HepG2 (cell line): ENCODE measurements at regions not wholly inside any gene's neighbourhood (a gene's known extent, or its start where the extent isn't known, plus 50 kb on each side); places are given as distances from the start of the nearest gene placed in this dataset.

ENCODE experiments used
- ATAC-seq: fragments of 200-7000 bp; cut with Tn5 transposase; 3 replicates; pipeline ENCODE4 v1.9.1; 2020; ENCODE audit warnings: mild to moderate bottlenecking, moderate library complexity
- BruUV-seq: library from RNA; stranded (reverse); fragments of 400-500 nt; replicated peaks from 2 replicates; lab custom pipeline; 2021; lab: Mats Ljungman, UMichigan
- CTCF ChIA-PET: fragments of 300-600 bp; formaldehyde crosslinking; extraction: SDS; loops from one replicate; lab custom pipeline; 2021; ENCODE audit warnings: low total read pairs, inconsistent platforms, low intra/inter-chr PET ratio; lab: Yijun Ruan, JAX
- POLR2A ChIA-PET: fragments of 350-600 bp; sonication (Branson Sonifier 250); formaldehyde crosslinking; loops from one replicate; lab custom pipeline; 2020; ENCODE audit warnings: antibody characterized with exemption, inconsistent platforms; lab: Yijun Ruan, JAX
- DNase-seq: peaks from one replicate; pipeline ENCODE4 v3.0.0-alpha.2; 2015; ENCODE audit warnings: low spot score
- FAIRE-seq: peaks from 3 replicates; lab custom pipeline; 2011; peaks lifted over from hg19 to GRCh38; lab: Jason Lieb, UNC
- H2AFZ ChIP-seq: one replicate; pipeline ENCODE4 v1.6.1; 2011; ENCODE audit warnings: low read length, inconsistent platforms
- H3K27ac ChIP-seq: fragments of 300-600 bp; 3 replicates; pipeline ENCODE4 v1.8.0; 2011; ENCODE audit warnings: mixed run types, mild to moderate bottlenecking, mixed read lengths, low read length, inconsistent platforms; ENCODE audit not compliant: insufficient read depth; ENCODE audit errors: extremely low read length
- H3K27me3 ChIP-seq, 2 experiments: fragments of 200-600 bp in 1 of 2; 2 replicates in 1 of 2; 3 replicates in 1 of 2; pipeline versions ENCODE4 v1.6.0 to v1.8.0; 2011; ENCODE audit warnings: low read length in 2 of 2, mild to moderate bottlenecking in 2 of 2, moderate library complexity in 2 of 2, inconsistent platforms in 1 of 2; ENCODE audit not compliant: insufficient read depth in 2 of 2, control insufficient read depth in 1 of 2
- H3K36me3 ChIP-seq, 2 experiments: fragments of 200-600 bp in 1 of 2; replicated peaks in 1 of 2; 2 replicates in 1 of 2; 3 replicates in 1 of 2; pipeline versions ENCODE4 v1.5.1 to v1.8.0; 2011; ENCODE audit warnings: low read length in 2 of 2, inconsistent platforms in 1 of 2; ENCODE audit not compliant: insufficient read depth in 2 of 2, control insufficient read depth in 1 of 2
- H3K4me1 ChIP-seq: 2 replicates; pipeline ENCODE4 v1.5.1; 2012; ENCODE audit warnings: low read length, inconsistent platforms; ENCODE audit not compliant: insufficient read depth
- H3K4me2 ChIP-seq: 2 replicates; pipeline ENCODE4 v1.6.0; 2011; ENCODE audit warnings: low read depth, low read length, inconsistent platforms
- H3K4me3 ChIP-seq, 3 experiments: fragments of 200-600 bp in 1 of 3; sonication (generic), shearing (Covaris generic) in 1 of 3; replicated peaks in 1 of 3; 2 replicates each; pipeline ENCODE4 v1.5.1; 2011 to 2016; ENCODE audit warnings: low read length in 3 of 3, inconsistent platforms in 2 of 3, low read depth in 2 of 3, mild to moderate bottlenecking in 2 of 3, control low read depth in 1 of 3, mixed read lengths in 1 of 3; ENCODE audit not compliant: insufficient read depth in 1 of 3
- H3K79me2 ChIP-seq: one replicate; pipeline ENCODE4 v1.6.1; 2011; ENCODE audit warnings: low read length, inconsistent platforms; ENCODE audit not compliant: insufficient read depth
- H3K9ac ChIP-seq: 2 replicates; pipeline ENCODE4 v1.6.0; 2011; ENCODE audit warnings: mild to moderate bottlenecking, low read depth, low read length, inconsistent platforms; ENCODE audit not compliant: insufficient read depth
- H3K9me3 ChIP-seq: 2 replicates; pipeline ENCODE4 v1.5.1; 2012; ENCODE audit warnings: mild to moderate bottlenecking, low read length
- H4K20me1 ChIP-seq: 2 replicates; pipeline ENCODE4 v1.6.0; 2011; ENCODE audit warnings: inconsistent platforms, mild to moderate bottlenecking, low read length, moderate library complexity; ENCODE audit not compliant: insufficient read depth
- HOXA3 ChIP-seq: sonication (generic); formaldehyde crosslinking; IDR thresholded peaks from 2 replicates; pipeline ENCODE4 v1.5.0; 2020; ENCODE audit warnings: missing genetic modification reagents
- KLF13 ChIP-seq: sonication (generic); formaldehyde crosslinking; IDR thresholded peaks from 2 replicates; pipeline ENCODE4 v1.4.0; 2020; ENCODE audit warnings: mild to moderate bottlenecking, missing genetic modification reagents
- TCF7 ChIP-seq: sonication (generic); IDR thresholded peaks from 2 replicates; pipeline ENCODE4 v1.6.1; 2016; ENCODE audit warnings: antibody characterized with exemption, low read depth
- ZFP90 ChIP-seq: sonication (generic); formaldehyde crosslinking; IDR thresholded peaks from 2 replicates; pipeline ENCODE4 v1.8.0; 2022; ENCODE audit warnings: missing genetic modification reagents, mild to moderate bottlenecking, inconsistent platforms, borderline replicate concordance
- ZNF441 ChIP-seq: sonication (generic); formaldehyde crosslinking; IDR thresholded peaks from 2 replicates; pipeline ENCODE4 v1.7.0; 2021; ENCODE audit warnings: missing genetic modification reagents, borderline replicate concordance
- ZNF546 ChIP-seq: sonication (generic); formaldehyde crosslinking; conservative IDR thresholded peaks from 2 replicates; pipeline ENCODE4 v1.8.1; 2023; ENCODE audit warnings: mild to moderate bottlenecking, missing genetic modification reagents
- WGBS: methylation state at CpG from one replicate; pipeline ENCODE4 v1.1.6; 2017; ENCODE audit warnings: low lambda C conversion rate; 5-methylcytosine and 5-hydroxymethylcytosine counted together
- in situ Hi-C: cut with HindIII; loops from 2 replicates; pipeline ENCODE4 v1.10.0; 2017; ENCODE audit warnings: low pct_unique_long_range_greater_than_20kb; ENCODE audit not compliant: extremely low pct_ligation_motif_present
- intact Hi-C: fragments of 100-400 bp; cut with micrococcal nuclease; formaldehyde crosslinking; loops from one replicate; pipeline ENCODE4 v1.10.0; 2022; ENCODE audit not compliant: unreplicated experiment

DNA sequence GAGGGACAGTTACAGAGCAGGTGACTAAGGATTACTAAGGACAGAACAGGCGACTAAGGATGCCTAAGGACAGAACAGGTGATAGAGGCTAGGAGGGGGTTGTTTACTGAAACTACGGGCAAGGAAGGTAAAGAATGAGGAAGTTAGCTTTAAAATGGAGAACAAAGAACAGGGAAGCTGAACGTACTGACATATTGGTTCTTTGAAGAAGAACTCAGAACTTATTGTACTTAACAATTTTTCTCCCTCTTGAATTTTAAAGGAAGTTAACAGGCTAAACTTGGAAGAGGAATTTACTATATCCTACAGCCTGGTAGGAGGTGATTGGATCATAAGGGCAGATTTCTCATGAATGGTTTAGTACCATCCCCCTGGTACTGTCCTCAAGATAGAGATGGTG is 290.2 kb downstream of the SHQ1 start:
- ChIA-PET POLR2A (no interaction called here), CTCF (no interaction called here)
- no peak overlapping the region for H3K9ac ChIP-seq
- no peaks in the 10 kb centered on the region for H4K20me1 ChIP-seq
- no peak overlapping the region for H2AFZ ChIP-seq
- H3K27ac ChIP-seq: no peak overlapping the region
- no TSS peak for BruUV-seq
- no peak for FAIRE-seq
- 64% methylated on average over 3 of the region's 3 CpGs for WGBS
- H3K4me2 ChIP-seq: no peak overlapping the region
- H3K4me1 ChIP-seq: peaks cover 10% of the 10 kb centered on the region
- H3K4me3 ChIP-seq: no peak overlapping the region
- in situ Hi-C loops: no loop called here
- H3K9me3 ChIP-seq: peaks cover 6% of the 10 kb centered on the region; the same call in 1 of the 2 replicates
- TF ChIP-seq ZNF441 (CRISPR knock-in tag) (no peak), TCF7 (no peak), HOXA3 (CRISPR knock-in tag) (no peak)
- ATAC-seq: no peak
- H3K79me2 ChIP-seq: no peaks in the 10 kb centered on the region
- no peak for DNase-seq
- H3K27me3 ChIP-seq: no peaks in the 10 kb centered on the region
- H3K36me3 ChIP-seq: no peaks in the 10 kb centered on the region
- intact Hi-C loops: no loop called here

DNA sequence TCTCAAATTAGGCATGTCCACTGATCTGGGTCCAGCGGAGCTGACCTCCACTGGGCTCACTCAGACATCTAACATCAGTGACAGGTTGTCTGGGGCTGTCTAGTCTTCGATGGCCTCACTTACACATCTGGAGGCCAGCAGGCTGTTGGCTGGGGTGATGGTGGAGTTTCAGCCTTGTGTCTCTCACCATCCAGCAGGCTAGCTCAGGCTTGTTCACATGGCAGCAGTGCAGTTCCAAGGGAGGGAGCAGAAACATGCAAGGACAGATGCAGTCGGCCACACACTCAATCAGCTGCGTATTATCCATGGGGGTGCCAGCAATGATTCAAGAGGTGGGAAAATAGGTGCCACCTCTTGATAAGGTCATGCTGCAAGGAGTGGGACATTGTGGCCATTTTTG is 292.5 kb downstream of the SHQ1 start:
- in situ Hi-C loops: no loop called here

More for the DNA sequence above, 292.5 kb downstream of the SHQ1 start:
- WGBS: 91% methylated on average over 2 of the region's 4 CpGs
- Histone ChIP-seq H4K20me1 (no peaks in the 10 kb centered on the region), H3K4me1 (peaks cover 4% of the 10 kb centered on the region), H2AFZ (no peak overlapping the region), H3K36me3 (no peaks in the 10 kb centered on the region), H3K27me3 (no peaks in the 10 kb centered on the region), H3K79me2 (no peaks in the 10 kb centered on the region), H3K9me3 (no peaks in the 10 kb centered on the region), H3K4me2 (no peak overlapping the region), H3K9ac (no peak overlapping the region), H3K27ac (no peak overlapping the region), H3K4me3 (no peak overlapping the region)
- ATAC-seq (no peak), FAIRE-seq (no peak), DNase-seq (no peak)
- ChIA-PET CTCF (no interaction called here), POLR2A (no interaction called here)
- TF ChIP-seq ZNF546 (CRISPR knock-in tag) (peak; percentile 99), ZFP90 (CRISPR knock-in tag) (no peak), KLF13 (no peak)
- intact Hi-C loops: no loop called here
- no TSS peak for BruUV-seq
